ENCODE measurements at regions not wholly inside any gene's neighbourhood (a gene's known extent, or its start where the extent isn't known, plus 50 kb on each side); places are given as distances from the start of the nearest gene placed in this dataset.
A peak's percentile ranks its signal among the peaks of the same experiment; 100 is the strongest.

- Mint-ChIP-seq H3K27me3 (ENCODE audit: unreplicated experiment) (no peaks in the 10 kb centered on the region), H3K36me3 (ENCODE audit: unreplicated experiment) (no peaks in the 10 kb centered on the region), H3K4me3 (ENCODE audit: unreplicated experiment) (no peak overlapping the region), H3K9me3 (ENCODE audit: unreplicated experiment) (no peaks in the 10 kb centered on the region), H3K27ac (ENCODE audit: unreplicated experiment) (no peak overlapping the region), H3K4me1 (ENCODE audit: low read depth, unreplicated experiment) (peaks cover 17% of the 10 kb centered on the region)
- no peak for DNase-seq
- TF ChIP-seq CTCF (IDR thresholded peaks at IDR 0.05; ENCODE audit: partially characterized antibody, unreplicated experiment): no peak
Observed at GRCh38 chr7:94280851-94281250, 113.8 kb upstream of the COL1A2 start.

DNA sequence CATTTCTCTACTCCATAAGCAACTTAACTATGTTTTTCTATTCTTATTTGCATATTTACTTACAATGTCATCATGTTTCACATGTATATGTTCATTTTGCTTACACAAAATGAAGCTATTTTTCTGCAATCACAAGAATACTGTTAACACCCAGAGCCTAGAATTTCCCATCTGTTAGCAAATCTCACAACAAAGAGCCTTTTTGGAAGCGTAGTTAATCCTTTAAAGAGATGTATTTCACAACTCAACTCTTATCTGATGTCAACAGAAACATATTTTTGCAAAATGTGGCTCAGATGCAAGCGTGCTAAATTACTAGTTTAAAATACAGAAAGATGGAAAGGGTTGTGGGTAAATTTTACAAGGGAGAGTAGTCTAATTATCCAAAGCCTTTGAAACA, 110.6 kb upstream of the COL1A2 start:
- DNase-seq: no peak
- H3K27me3 Mint-ChIP-seq (ENCODE audit: unreplicated experiment): no peaks in the 10 kb centered on the region
- peak overlapping the region; percentile 67 for H3K27ac Mint-ChIP-seq (ENCODE audit: unreplicated experiment)
- H3K4me1 Mint-ChIP-seq (ENCODE audit: low read depth, unreplicated experiment): peaks cover 18% of the 10 kb centered on the region
- no peak overlapping the region for H3K4me3 Mint-ChIP-seq (ENCODE audit: unreplicated experiment)
- no peaks in the 10 kb centered on the region for H3K9me3 Mint-ChIP-seq (ENCODE audit: unreplicated experiment)
- no peak for TF ChIP-seq CTCF (IDR thresholded peaks at IDR 0.05; ENCODE audit: partially characterized antibody, unreplicated experiment)
- H3K36me3 Mint-ChIP-seq (ENCODE audit: unreplicated experiment): no peaks in the 10 kb centered on the region

- TF ChIP-seq CTCF (IDR thresholded peaks at IDR 0.05; ENCODE audit: partially characterized antibody, unreplicated experiment): no peak
- Mint-ChIP-seq H3K4me1 (ENCODE audit: low read depth, unreplicated experiment) (peaks cover 19% of the 10 kb centered on the region), H3K27me3 (ENCODE audit: unreplicated experiment) (no peaks in the 10 kb centered on the region), H3K4me3 (ENCODE audit: unreplicated experiment) (no peak overlapping the region), H3K27ac (ENCODE audit: unreplicated experiment) (no peak overlapping the region), H3K36me3 (ENCODE audit: unreplicated experiment) (no peaks in the 10 kb centered on the region), H3K9me3 (ENCODE audit: unreplicated experiment) (no peaks in the 10 kb centered on the region)
- DNase-seq: no peak
Observed at GRCh38 chr7:94286111-94286510, 108.6 kb upstream of the COL1A2 start.

DNA sequence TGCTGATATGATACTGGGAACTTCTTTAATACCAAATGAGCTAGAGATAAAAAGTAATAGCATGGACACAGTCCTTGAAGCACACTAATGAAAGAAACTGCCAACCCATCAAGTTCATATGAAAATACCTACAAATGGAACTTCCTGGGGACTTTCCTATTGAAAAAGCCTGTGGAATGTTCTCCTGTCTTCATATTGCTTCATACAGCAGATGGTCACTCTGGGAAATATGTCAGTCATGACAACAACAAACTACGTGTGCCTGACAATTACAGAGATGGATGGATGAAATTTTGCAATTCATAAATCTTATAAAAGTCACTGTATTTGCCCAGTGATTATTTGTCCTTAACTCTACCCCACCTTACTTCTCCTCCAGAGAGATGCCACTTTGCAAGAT, 106.6 kb upstream of the COL1A2 start:
- Mint-ChIP-seq H3K9me3 (ENCODE audit: unreplicated experiment) (peaks cover 2% of the 10 kb centered on the region), H3K4me1 (ENCODE audit: low read depth, unreplicated experiment) (peaks cover 10% of the 10 kb centered on the region), H3K36me3 (ENCODE audit: unreplicated experiment) (no peaks in the 10 kb centered on the region), H3K4me3 (ENCODE audit: unreplicated experiment) (no peak overlapping the region), H3K27me3 (ENCODE audit: unreplicated experiment) (peaks cover 1% of the 10 kb centered on the region), H3K27ac (ENCODE audit: unreplicated experiment) (no peak overlapping the region)
- DNase-seq: no peak
- TF ChIP-seq CTCF (IDR thresholded peaks at IDR 0.05; ENCODE audit: partially characterized antibody, unreplicated experiment): no peak

- peaks cover 8% of the 10 kb centered on the region for H3K4me1 Mint-ChIP-seq (ENCODE audit: low read depth, unreplicated experiment)
- peaks cover 2% of the 10 kb centered on the region for H3K9me3 Mint-ChIP-seq (ENCODE audit: unreplicated experiment)
- peak; percentile 66 for DNase-seq
- peak; percentile 64 for TF ChIP-seq CTCF (IDR thresholded peaks at IDR 0.05; ENCODE audit: partially characterized antibody, unreplicated experiment)
- no peaks in the 10 kb centered on the region for H3K36me3 Mint-ChIP-seq (ENCODE audit: unreplicated experiment)
- peaks cover 1% of the 10 kb centered on the region for H3K27me3 Mint-ChIP-seq (ENCODE audit: unreplicated experiment)
- no peak overlapping the region for H3K4me3 Mint-ChIP-seq (ENCODE audit: unreplicated experiment)
- no peak overlapping the region for H3K27ac Mint-ChIP-seq (ENCODE audit: unreplicated experiment)
Observed at GRCh38 chr7:94289071-94289470, 105.6 kb upstream of the COL1A2 start.
